ENCODE measurements at regions not wholly inside any gene's neighbourhood (a gene's known extent, or its start where the extent isn't known, plus 50 kb on each side); places are given as distances from the start of the nearest gene placed in this dataset.

DNA sequence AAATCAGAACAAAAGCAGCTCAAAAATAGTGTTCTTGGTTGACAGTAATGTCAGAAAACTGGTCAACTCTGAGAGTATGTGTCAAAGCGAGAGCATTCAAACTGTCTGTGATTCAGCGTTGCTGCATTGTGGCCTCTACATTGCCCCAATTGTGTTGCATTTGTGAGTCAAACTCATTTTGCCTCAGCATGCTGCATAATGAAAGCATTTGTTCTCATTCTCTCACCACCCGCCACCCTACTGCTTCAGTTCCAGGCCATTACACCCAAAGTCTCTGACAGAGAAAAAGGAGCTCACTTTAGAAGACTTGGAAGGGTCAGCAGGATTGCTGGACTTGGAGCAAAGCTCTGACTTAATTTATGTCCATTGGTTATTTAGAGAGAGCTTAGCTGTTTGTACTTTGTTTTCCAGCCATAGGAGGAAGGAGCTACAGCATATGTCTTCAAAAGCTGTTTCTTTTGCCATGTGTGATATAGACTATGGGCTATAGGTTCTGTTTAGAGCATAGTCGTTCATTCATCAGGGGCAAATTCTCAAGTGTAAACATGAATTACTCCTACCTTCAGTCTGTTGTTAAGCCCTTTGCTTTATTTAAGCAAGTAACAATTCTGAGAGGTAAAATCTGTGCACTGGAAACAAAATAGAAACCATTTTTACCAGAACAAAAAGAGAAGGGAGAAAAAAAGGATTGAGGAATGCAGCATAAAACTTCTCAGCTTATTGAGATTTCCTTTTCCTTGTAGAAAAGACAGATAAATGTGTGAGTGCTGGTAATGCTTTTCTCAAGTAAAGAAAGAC, 153.4 kb upstream of the ANK2 start:
- no TSS peak for BruUV-seq (replicated peaks)
- intact Hi-C loops (cut with micrococcal nuclease; ENCODE audit: unreplicated experiment), result no loop called here
- CTCF ChIA-PET, result no interaction called here
- Mint-ChIP-seq H3K27ac (ENCODE audit: unreplicated experiment) (no peak overlapping the region), H3K4me1 (ENCODE audit: low read depth, unreplicated experiment) (no peaks in the 10 kb centered on the region), H3K27me3 (ENCODE audit: unreplicated experiment) (no peaks in the 10 kb centered on the region), H3K9me3 (ENCODE audit: low read depth, unreplicated experiment) (no peaks in the 10 kb centered on the region), H3K36me3 (ENCODE audit: insufficient read depth, unreplicated experiment) (no peaks in the 10 kb centered on the region), H3K4me3 (ENCODE audit: low read depth, unreplicated experiment) (no peak overlapping the region)
- no peak for DNase-seq
- no peak for TF ChIP-seq CTCF (IDR thresholded peaks at IDR 0.05; ENCODE audit: unreplicated experiment)

DNA sequence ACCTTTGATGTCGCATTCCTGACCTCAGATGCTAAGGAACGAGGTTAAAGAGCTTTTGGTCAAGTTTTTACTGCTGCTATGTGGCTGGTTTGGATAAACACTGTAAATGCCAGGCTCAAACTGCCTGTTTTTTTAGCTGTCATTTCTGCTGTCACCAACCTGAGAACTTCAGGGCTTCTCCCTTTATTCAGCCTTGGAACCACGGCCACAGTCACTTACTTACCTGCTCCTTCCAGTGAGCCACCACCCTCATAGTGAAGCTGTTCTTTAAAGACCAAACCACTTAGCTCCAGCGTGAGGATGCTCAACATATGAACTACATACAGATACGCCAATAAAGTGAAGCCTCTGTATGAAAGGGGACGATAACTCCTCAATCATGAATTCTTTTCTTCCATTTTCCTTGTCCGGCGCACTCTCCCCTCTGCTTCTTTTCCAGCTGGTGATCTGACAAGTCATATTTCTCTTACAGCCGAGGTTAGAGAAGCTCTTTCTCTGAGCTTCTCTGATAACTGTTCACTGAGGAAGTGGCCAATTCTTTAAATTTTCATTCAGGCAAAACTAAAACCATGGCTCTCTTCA, 152.8 kb upstream of the ANK2 start:
- DNase-seq, result no peak
- Mint-ChIP-seq H3K4me3 (ENCODE audit: low read depth, unreplicated experiment) (no peak overlapping the region), H3K36me3 (ENCODE audit: insufficient read depth, unreplicated experiment) (no peaks in the 10 kb centered on the region), H3K27me3 (ENCODE audit: unreplicated experiment) (no peaks in the 10 kb centered on the region), H3K4me1 (ENCODE audit: low read depth, unreplicated experiment) (no peaks in the 10 kb centered on the region), H3K9me3 (ENCODE audit: low read depth, unreplicated experiment) (no peaks in the 10 kb centered on the region), H3K27ac (ENCODE audit: unreplicated experiment) (no peak overlapping the region)
- intact Hi-C loops (cut with micrococcal nuclease; ENCODE audit: unreplicated experiment), result no loop called here
- TF ChIP-seq CTCF (IDR thresholded peaks at IDR 0.05; ENCODE audit: unreplicated experiment), result no peak
- BruUV-seq (replicated peaks), result no TSS peak
- CTCF ChIA-PET, result no interaction called here

DNA sequence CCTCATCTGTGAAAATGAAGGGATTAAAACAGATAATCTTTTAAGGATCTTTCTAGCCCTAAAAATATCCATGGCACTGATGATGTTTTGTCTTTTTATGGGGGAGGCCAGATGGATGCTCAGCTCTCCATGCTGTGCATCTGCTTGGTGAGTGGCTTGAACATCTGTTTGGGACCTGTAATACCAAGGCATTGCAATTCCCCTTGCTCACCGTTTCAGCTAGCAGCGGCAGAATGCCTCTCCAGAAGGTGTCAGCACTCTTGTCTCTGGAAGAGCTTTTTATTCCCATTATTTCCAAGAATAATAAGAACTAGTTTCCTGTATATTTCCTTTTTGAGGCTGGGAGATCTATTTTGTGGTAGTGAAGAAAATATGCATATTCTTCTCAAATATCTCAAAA, 151.9 kb upstream of the ANK2 start:
- no peak for TF ChIP-seq CTCF (IDR thresholded peaks at IDR 0.05; ENCODE audit: unreplicated experiment)
- intact Hi-C loops (cut with micrococcal nuclease; ENCODE audit: unreplicated experiment), result no loop called here
- no peaks in the 10 kb centered on the region for H3K9me3 Mint-ChIP-seq (ENCODE audit: low read depth, unreplicated experiment)
- CTCF ChIA-PET, result no interaction called here
- no peaks in the 10 kb centered on the region for H3K36me3 Mint-ChIP-seq (ENCODE audit: insufficient read depth, unreplicated experiment)
- H3K27me3 Mint-ChIP-seq (ENCODE audit: unreplicated experiment), result no peaks in the 10 kb centered on the region
- no peak overlapping the region for H3K4me3 Mint-ChIP-seq (ENCODE audit: low read depth, unreplicated experiment)
- H3K4me1 Mint-ChIP-seq (ENCODE audit: low read depth, unreplicated experiment), result no peaks in the 10 kb centered on the region
- no peak for DNase-seq
- H3K27ac Mint-ChIP-seq (ENCODE audit: unreplicated experiment), result no peak overlapping the region
- BruUV-seq (replicated peaks), result no TSS peak

DNA sequence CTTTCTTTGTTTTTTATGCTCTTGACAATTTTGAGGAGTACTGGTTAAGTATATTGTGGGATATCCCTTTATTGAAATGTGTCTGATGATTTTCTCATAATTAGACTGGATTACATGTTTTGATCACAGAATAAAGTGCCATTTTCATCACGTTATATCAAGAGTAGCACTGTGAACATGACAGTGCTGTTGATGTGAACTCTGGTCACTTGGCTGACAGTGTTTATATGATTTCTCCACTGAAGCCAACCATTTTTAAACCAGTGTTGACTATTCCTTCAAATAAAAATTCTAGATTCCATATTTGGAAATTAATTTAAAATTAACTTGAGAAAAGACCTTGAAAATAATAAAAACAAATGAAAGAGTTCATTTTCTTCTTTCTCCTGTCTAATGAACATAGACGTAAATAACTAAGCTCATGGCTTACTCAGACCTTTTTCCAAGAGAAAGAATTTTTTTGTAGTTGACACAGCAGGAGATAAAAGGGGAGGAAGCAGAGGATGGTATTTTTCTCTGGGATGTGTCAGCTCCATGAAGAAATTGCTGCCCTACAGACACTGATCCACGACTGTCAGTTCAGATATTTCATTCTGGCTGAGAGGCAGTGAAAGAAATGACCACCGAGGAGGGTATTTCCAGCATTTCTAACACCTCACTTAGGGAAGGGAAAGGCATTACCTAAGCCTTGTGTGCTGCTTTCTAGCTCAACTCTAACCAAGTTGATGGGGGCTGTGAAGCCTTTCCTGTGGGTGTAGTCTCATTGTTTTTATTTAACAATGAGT, 150.9 kb upstream of the ANK2 start:
- no peak overlapping the region for H3K27ac Mint-ChIP-seq (ENCODE audit: unreplicated experiment)
- BruUV-seq (replicated peaks), result no TSS peak
- no peaks in the 10 kb centered on the region for H3K27me3 Mint-ChIP-seq (ENCODE audit: unreplicated experiment)
- CTCF ChIA-PET, result no interaction called here
- DNase-seq, result no peak
- H3K4me1 Mint-ChIP-seq (ENCODE audit: low read depth, unreplicated experiment), result no peaks in the 10 kb centered on the region
- no peak for TF ChIP-seq CTCF (IDR thresholded peaks at IDR 0.05; ENCODE audit: unreplicated experiment)
- intact Hi-C loops (cut with micrococcal nuclease; ENCODE audit: unreplicated experiment), result no loop called here
- H3K36me3 Mint-ChIP-seq (ENCODE audit: insufficient read depth, unreplicated experiment), result no peaks in the 10 kb centered on the region
- H3K4me3 Mint-ChIP-seq (ENCODE audit: low read depth, unreplicated experiment), result no peak overlapping the region
- H3K9me3 Mint-ChIP-seq (ENCODE audit: low read depth, unreplicated experiment), result no peaks in the 10 kb centered on the region
